ENCODE measurements at regions not wholly inside any gene's neighbourhood (a gene's known extent, or its start where the extent isn't known, plus 50 kb on each side); places are given as distances from the start of the nearest gene placed in this dataset.

DNA sequence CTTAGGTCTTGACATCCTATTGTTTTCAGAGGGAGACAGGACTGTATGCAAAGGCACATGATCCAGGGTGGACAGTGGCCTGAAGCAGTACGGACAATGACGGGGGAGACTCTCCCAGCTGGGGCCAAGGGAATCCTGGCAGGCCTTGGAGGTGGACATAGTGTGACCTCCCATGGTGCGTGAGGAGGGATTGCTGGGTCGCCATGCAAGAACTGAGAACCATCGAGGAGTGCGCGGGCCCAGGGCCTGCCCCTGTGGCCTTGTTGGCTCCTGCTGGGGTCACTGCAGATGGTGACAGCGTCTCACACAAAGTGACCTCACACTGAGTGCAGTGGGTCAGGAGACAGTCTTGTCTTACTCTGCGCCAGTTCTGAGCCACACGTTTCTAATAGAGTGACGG lies 192.4 kb downstream of the GADD45G start:
- FAIRE-seq: no peak

- FAIRE-seq: no peak
Measured at GRCh38 chr9:89797937-89798455, 193.2 kb downstream of the GADD45G start.

- FAIRE-seq: no peak
Measured at GRCh38 chr9:89798547-89799120, 193.8 kb downstream of the GADD45G start.

DNA sequence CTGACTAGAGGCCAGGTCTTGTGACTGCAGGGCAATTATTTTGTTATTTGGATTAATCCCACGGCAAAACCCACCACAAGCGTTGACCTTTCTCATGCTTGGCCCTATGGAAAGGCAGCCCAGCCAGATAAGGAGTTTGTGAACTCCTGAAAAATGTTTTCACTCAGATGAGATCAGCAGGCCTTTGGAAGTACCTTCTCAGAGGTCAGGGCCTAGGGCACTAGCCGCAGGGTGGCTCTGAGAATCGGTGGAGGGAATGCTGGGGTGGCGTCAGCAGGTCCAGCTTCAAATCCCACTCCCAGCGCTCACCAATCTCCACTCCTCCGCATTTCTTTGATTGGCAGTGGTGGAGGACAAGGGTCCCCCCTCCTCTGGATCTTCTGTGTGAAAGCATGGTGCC lies 194.4 kb downstream of the GADD45G start:
- FAIRE-seq: no peak

GRCh38 chr9:89799766-89800165 lies 195.0 kb downstream of the GADD45G start:
- no peak for FAIRE-seq

GRCh38 chr9:89801341-89801740 lies 196.5 kb downstream of the GADD45G start:
- no peak for FAIRE-seq

GRCh38 chr9:89801742-89802670 lies 197.2 kb downstream of the GADD45G start:
- FAIRE-seq: no peak

GRCh38 chr9:89802781-89803355 lies 198.1 kb downstream of the GADD45G start:
- FAIRE-seq: no peak

DNA sequence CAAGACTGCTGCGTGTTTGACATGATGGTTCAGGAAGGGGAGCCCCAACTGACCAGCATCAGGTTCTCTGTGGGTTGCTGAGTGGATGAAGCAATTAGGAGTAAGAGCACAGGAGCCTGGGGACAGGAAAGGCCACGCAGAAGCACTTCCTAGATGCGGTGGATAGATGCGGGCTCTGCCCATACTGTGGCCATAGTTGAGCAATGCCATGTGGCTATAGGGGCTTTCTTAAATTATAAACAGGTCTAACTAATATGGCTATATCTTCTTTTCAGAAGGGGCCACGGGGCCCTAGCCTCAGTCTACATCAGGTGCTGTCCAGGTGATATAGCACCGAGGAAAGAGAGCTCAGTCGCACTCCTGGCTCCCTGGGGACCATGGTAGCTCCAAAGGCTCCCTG lies 198.6 kb downstream of the GADD45G start:
- no peak for FAIRE-seq

DNA sequence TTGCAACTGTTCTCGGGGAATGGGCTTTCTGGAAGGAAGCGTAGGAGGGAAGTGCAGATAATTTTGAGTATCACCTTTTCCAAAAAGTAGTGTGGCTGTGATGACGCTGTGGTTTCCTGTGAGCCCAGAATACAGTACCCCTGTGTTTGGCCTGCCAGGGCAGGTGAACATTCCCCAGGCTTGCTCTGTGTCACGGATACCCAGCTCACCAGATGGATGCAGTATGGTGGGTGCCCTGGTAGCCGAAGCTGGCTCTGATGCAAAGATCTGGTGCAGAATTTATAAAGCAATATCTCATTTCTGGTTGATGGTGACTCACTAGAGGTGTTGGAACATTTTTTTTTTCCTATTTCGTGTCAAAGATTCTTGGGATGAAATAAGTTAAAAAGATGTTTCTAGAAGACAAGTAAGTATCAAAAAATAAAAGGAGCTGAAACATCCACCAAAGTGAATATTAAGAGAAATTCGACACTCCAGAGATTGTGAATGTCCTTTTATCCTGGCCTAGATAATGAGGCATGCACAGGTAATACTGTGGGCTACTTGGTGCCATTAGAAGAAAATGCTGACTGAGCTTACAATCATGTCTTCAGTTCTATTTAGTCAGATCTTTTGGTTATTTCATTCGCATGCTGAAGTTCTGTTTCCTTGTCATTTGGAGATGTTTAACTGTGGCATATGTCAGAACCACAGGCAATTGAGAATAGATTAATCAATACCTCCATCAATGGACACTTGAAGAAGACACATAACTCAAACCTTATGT lies 200.1 kb downstream of the GADD45G start:
- no peak for FAIRE-seq

DNA sequence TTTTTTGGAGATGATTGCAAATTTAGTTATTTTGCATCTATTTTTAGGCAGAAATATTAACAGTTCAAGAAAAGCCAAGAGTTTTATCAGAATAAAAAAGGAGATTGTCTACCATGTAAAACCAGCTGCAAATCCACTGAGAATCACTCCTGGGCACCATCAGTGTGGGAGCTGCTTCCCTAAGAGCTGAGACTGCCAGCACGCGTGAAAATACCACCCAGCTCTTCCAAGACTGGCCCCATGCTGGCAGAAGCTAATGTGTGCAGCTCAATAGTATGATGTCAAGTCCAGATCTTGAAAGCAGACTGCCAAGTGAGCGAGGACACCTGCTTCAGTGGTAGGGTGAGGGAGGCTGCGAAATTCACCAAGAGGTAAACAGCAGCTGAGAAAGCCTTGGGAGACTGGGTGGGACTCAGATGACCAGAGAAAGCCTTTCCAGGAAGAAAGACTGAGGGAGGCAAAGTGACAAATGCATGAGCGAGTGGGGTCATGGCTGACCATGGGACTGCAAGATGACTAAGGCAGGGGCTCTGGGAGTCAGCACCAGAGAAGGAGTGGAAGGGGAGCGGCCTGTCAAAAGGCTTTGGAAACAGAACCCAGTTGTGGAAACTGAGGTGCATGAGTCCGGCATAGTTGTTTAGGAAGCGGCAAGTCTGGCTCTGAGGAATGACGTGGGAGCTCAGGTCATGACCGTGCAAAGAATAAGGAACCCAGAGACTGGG lies 200.9 kb downstream of the GADD45G start:
- no peak for FAIRE-seq

GRCh38 chr9:89806371-89807100 lies 201.7 kb downstream of the GADD45G start:
- FAIRE-seq: no peak

DNA sequence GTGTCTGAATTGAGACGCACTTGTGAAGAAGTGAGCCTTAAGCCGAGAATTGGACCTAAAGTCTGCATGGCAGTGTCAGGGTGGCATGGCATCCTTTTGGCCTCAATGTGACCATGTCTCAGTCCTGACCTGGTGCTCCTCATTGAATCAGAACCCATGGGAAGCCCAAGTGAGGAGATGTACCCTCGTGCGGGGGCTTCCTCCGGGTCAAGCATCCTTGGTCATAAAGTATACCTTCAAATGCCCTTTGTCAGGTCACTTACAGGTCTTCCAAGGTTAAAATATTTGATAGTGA lies 202.2 kb downstream of the GADD45G start:
- no peak for FAIRE-seq

- FAIRE-seq: no peak
Measured at GRCh38 chr9:89807682-89808075, 202.9 kb downstream of the GADD45G start.

DNA sequence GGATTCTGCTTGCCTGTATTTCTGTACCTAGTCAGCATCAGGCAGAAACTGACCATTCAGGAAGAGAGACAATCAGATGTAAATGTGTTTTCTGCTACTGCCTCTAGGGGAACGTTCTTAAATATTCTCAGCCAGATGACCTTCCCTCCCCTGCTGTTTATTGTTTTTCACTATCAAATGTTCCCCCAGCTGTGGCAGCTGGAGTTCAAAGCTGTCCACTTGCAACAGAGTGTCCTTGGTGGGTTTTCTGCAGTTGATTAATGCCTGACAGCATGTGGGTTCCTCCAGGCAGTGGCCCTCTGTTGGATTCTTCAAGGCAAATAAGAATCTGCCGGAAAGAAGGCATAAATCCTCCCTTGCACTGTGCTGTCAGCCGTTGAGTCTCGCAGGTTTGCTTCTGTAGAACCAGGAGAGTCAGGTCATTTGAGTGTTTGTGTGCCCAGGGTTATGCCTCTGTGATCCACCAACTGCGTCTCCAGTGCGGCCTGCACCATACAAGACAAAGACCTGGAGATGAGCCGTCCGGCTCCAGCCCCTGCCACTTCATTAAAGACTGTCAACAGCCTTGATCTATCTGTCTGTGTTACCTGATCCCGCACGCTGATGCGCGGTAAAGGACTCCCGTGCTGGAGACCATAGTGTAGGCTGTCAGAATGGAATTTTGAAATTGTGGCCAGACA lies 203.4 kb downstream of the GADD45G start:
- no peak for FAIRE-seq

GRCh38 chr9:89808756-89809181 lies 204.0 kb downstream of the GADD45G start:
- no peak for FAIRE-seq

DNA sequence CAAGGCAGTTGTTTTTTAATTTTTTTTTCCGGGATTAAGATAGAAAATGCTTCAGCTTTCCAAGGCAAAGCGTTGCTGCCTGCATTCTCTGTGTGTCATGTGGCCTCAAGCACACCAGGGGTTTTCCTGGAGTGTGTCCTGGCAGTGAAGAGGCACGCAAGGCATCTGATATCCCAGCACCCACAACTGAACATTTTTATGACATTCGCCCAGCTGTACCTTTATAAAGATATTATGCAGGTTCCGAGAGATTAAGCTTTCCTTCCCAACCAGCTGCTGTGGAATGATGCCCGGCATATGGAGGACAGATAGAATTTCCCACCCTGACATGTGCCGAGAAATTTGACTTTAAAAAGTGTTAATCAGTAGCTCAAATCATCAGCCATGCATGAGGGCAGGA lies 205.6 kb downstream of the GADD45G start:
- FAIRE-seq: no peak

GRCh38 chr9:89811356-89811755 lies 206.5 kb downstream of the GADD45G start:
- FAIRE-seq: no peak

DNA sequence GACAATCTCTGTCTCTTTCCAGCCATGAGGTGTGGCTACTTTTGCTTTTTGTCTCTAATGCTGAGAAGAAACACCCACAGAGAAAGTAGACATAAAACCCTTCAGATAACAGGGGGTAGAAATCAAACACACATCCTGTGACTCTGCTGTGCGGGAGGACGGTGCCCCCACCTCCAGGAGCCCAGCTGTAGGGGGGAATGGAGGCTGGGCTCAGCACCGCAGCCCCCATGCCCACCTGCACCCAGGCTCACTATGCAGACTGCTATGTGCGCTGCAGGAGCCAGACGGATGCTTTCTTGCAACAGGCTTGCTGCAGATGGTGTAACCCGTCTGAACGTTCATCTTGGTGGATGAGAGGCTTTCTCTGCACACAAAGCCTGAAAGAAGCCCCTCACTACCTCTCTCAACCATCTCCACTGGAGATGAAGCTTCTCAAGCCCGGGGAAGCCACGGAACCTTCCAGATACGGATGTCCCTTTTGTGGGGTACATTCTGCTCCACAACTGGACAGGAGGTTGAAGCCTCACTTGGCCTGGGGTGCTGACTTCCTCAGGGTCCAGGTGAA lies 207.2 kb downstream of the GADD45G start:
- FAIRE-seq: no peak

- no peak for FAIRE-seq
Measured at GRCh38 chr9:89812556-89813181, 207.9 kb downstream of the GADD45G start.
